ENCODE measurements at regions not wholly inside any gene's neighbourhood (a gene's known extent, or its start where the extent isn't known, plus 50 kb on each side); places are given as distances from the start of the nearest gene placed in this dataset.

- DNase-seq (ENCODE audit: low spot score): no peak
Measured at GRCh38 chr14:24693353-24693737, 59.4 kb upstream of the GZMB start.

GRCh38 chr14:24692382-24693352 lies 58.7 kb upstream of the GZMB start:
- no peak for DNase-seq (ENCODE audit: low spot score)

DNA sequence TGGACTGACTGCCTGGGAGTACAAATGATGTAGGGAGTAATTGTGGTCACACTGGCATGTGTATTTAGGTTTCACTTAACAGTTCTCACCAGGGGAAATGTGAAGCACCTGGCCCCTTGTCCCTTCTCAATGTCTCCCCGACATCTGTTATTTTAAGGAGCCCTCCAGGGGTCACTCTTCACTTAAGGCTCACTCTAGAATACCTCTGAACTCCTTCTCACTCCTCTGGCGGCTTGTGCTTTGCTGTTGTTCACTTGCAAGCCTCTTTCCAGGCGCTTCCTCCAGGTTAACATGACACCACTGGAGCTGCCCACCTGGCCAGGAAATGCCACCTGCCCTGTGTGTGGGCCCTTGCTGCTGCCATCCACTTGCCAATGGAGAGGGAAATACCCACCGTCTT lies 56.5 kb upstream of the GZMB start:
- DNase-seq (ENCODE audit: low spot score): no peak

DNA sequence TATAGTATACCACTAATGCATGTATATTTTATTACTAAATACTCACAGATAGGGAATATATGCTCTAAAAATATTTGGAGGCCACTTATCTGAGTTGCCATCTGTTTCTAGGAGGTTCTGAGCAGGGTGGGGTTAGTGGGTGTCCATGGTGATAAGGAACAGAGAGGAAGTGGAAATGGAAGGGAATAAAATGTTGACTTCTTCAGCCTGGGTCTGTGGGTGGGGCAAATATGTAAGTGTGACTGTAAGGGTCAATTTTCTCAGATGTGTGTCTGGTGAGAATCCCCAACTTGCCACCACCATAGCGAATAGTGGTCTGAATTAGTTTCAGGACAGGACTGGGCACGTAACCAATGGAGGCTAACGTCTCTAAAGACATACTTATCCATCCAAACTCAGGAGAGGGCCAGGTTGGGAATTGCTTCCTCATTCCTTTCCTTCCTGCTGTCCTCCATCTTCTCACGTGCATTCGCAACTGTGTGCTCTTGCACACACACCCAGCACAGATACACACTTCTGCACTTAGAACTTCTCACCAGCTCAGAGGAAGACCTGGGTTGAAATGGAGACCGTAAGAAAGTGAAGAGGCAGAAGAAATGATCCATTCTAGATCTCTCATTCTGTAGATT lies 54.2 kb upstream of the GZMB start:
- DNase-seq (ENCODE audit: low spot score): no peak

Data from globus pallidus (tissue), 1 donor.